ENCODE measurements at regions not wholly inside any gene's neighbourhood (a gene's known extent, or its start where the extent isn't known, plus 50 kb on each side); places are given as distances from the start of the nearest gene placed in this dataset.

DNA sequence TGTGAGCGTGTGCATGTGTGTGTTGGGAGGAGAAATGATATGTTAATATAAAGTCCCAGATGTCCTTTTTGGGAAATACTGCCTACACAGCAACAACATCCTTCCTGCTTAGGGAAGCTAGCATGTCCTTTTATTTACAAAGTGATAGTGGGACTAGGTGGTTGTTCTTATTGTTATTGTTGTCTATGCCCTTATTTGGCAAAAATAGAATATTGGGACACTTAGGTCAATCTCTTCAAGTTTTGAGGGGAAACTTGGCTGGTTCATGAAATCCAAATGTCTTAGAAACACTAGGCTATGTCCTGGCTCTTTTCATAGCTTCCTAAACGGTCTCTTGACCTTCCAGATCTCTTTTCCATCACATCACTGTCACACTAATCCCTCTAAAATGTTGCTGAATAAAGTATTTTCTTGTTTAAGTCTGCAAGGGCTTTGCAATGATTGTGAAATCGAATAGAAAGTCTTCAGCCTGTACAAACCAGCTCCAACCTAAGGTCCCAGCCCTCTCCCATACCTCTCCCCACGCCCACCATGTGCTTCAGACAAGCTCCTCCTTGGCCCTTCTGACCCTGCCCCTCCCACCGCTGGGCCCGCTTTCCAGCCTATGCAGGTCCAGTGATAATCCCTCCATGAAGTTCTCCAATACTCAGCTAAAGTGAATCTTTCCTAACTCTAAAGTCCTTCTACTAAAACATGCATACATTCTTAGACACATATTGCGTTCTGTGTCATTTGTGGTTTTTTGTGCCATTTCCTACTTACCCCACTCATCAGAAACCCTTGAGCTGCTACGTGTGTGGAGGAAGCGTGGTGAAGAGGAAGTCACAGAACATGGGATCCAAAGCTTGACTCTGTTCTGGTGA, 205.1 kb downstream of the LY86 start:
- H2BK15ac ChIP-seq (replicated peaks; ENCODE audit: low read depth): no peak overlapping the region
- H3K4me1 ChIP-seq (ENCODE audit: control insufficient read depth, low read depth, low read length): no peaks in the 10 kb centered on the region
- no peak for DNase-seq
- no CpG with 5 or more reads among the region's 9 CpGs for WGBS (ENCODE audit: extremely low coverage, insufficient coverage, low lambda C conversion rate)
- no peak overlapping the region for H2BK5ac ChIP-seq (ENCODE audit: low read length)
- no peak overlapping the region for H2BK120ac ChIP-seq (ENCODE audit: low read depth, low read length)
- no peak overlapping the region for H3K4me2 ChIP-seq (ENCODE audit: low read length)
- no peak overlapping the region for H3K23ac ChIP-seq (ENCODE audit: low read length)
- no peak overlapping the region for H2AK5ac ChIP-seq (ENCODE audit: low read length)
- H3K18ac ChIP-seq (ENCODE audit: low read length): no peak overlapping the region
- H3K79me2 ChIP-seq (ENCODE audit: control insufficient read depth, insufficient read depth, low read length): no peaks in the 10 kb centered on the region
- H3K36me3 ChIP-seq (ENCODE audit: control insufficient read depth, insufficient read depth, low read length): no peaks in the 10 kb centered on the region
- no peak overlapping the region for H4K8ac ChIP-seq (ENCODE audit: low read depth, low read length)
- no peaks in the 10 kb centered on the region for H3K79me1 ChIP-seq (ENCODE audit: low read length)
- H3K56ac ChIP-seq (ENCODE audit: low read length): no peak overlapping the region
- no peaks in the 10 kb centered on the region for H3K27me3 ChIP-seq (ENCODE audit: insufficient read depth, low read length, poor library complexity)
- no peak overlapping the region for H3K4ac ChIP-seq (ENCODE audit: low read depth, low read length)
- no peak overlapping the region for H3K27ac ChIP-seq (ENCODE audit: low read depth, low read length)
- H3K9ac ChIP-seq (ENCODE audit: low read length): no peak overlapping the region
- H4K5ac ChIP-seq (ENCODE audit: low read length): no peak overlapping the region
- no peak overlapping the region for H3K4me3 ChIP-seq (ENCODE audit: low read length)

DNA sequence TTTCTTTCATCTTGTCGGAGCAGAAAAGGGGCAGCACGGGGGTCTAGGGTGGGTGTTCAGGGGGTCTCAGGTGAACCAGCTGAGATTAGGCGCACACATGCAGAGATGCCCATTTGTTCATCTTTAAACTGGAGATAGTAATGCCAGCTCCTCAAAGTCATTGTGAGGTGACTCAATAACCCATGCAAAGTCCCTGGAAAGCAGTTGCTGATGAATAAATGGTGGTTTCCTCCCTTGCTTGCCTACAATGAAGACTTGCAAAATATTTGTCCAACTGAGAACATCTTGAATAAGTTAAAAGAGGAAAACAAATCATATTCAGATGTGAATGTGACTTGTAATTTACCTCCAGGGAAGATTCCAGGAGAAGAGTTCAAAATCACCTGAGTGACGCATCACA, 206.9 kb downstream of the LY86 start:
- H3K27ac ChIP-seq (ENCODE audit: low read depth, low read length): no peak overlapping the region
- no peaks in the 10 kb centered on the region for H3K79me2 ChIP-seq (ENCODE audit: control insufficient read depth, insufficient read depth, low read length)
- no peak overlapping the region for H3K18ac ChIP-seq (ENCODE audit: low read length)
- H2BK5ac ChIP-seq (ENCODE audit: low read length): no peak overlapping the region
- no peaks in the 10 kb centered on the region for H3K27me3 ChIP-seq (ENCODE audit: insufficient read depth, low read length, poor library complexity)
- no peaks in the 10 kb centered on the region for H3K36me3 ChIP-seq (ENCODE audit: control insufficient read depth, insufficient read depth, low read length)
- H2BK120ac ChIP-seq (ENCODE audit: low read depth, low read length): no peak overlapping the region
- no peak overlapping the region for H2BK15ac ChIP-seq (replicated peaks; ENCODE audit: low read depth)
- no peak overlapping the region for H3K4ac ChIP-seq (ENCODE audit: low read depth, low read length)
- no peak overlapping the region for H3K4me3 ChIP-seq (ENCODE audit: low read length)
- no peak overlapping the region for H3K56ac ChIP-seq (ENCODE audit: low read length)
- WGBS (ENCODE audit: extremely low coverage, insufficient coverage, low lambda C conversion rate): no CpG with 5 or more reads among the region's 4 CpGs
- no peak overlapping the region for H3K9ac ChIP-seq (ENCODE audit: low read length)
- H2AK5ac ChIP-seq (ENCODE audit: low read length): no peak overlapping the region
- no peak overlapping the region for H4K8ac ChIP-seq (ENCODE audit: low read depth, low read length)
- no peak overlapping the region for H3K23ac ChIP-seq (ENCODE audit: low read length)
- H3K4me2 ChIP-seq (ENCODE audit: low read length): no peak overlapping the region
- no peaks in the 10 kb centered on the region for H3K79me1 ChIP-seq (ENCODE audit: low read length)
- no peak overlapping the region for H4K5ac ChIP-seq (ENCODE audit: low read length)
- H3K4me1 ChIP-seq (ENCODE audit: control insufficient read depth, low read depth, low read length): no peaks in the 10 kb centered on the region
- DNase-seq: no peak

DNA sequence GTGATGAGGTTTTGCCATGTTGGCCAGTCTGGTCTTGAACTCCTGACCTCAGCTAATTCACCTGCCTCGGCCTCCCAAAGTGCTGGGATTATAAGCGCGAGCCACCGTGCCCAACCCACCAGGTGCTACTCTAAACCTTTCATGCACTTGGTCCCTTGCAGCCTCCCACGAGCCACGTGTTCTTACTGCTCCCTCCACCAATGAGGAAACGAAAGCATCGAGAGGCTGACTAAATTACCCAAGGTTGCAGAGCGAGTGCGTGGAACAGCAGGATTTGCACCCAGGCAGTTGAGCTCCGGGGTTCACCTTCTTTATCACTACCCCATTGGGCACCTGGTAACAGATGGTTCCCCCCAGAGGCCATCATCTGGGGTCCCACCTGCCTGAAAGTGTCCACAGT, 208.3 kb downstream of the LY86 start:
- no peak overlapping the region for H2AK5ac ChIP-seq (ENCODE audit: low read length)
- no peak overlapping the region for H3K9ac ChIP-seq (ENCODE audit: low read length)
- H3K4me2 ChIP-seq (ENCODE audit: low read length): no peak overlapping the region
- no peak overlapping the region for H4K5ac ChIP-seq (ENCODE audit: low read length)
- no peaks in the 10 kb centered on the region for H3K4me1 ChIP-seq (ENCODE audit: control insufficient read depth, low read depth, low read length)
- H3K56ac ChIP-seq (ENCODE audit: low read length): no peak overlapping the region
- H2BK120ac ChIP-seq (ENCODE audit: low read depth, low read length): no peak overlapping the region
- no peaks in the 10 kb centered on the region for H3K79me1 ChIP-seq (ENCODE audit: low read length)
- WGBS (ENCODE audit: extremely low coverage, insufficient coverage, low lambda C conversion rate): no CpG with 5 or more reads among the region's 11 CpGs
- H2BK5ac ChIP-seq (ENCODE audit: low read length): no peak overlapping the region
- H3K79me2 ChIP-seq (ENCODE audit: control insufficient read depth, insufficient read depth, low read length): no peaks in the 10 kb centered on the region
- no peak overlapping the region for H3K4ac ChIP-seq (ENCODE audit: low read depth, low read length)
- no peak overlapping the region for H3K23ac ChIP-seq (ENCODE audit: low read length)
- H3K4me3 ChIP-seq (ENCODE audit: low read length): no peak overlapping the region
- no peaks in the 10 kb centered on the region for H3K36me3 ChIP-seq (ENCODE audit: control insufficient read depth, insufficient read depth, low read length)
- no peak overlapping the region for H2BK15ac ChIP-seq (replicated peaks; ENCODE audit: low read depth)
- no peaks in the 10 kb centered on the region for H3K27me3 ChIP-seq (ENCODE audit: insufficient read depth, low read length, poor library complexity)
- H3K18ac ChIP-seq (ENCODE audit: low read length): no peak overlapping the region
- no peak overlapping the region for H4K8ac ChIP-seq (ENCODE audit: low read depth, low read length)
- H3K27ac ChIP-seq (ENCODE audit: low read depth, low read length): no peak overlapping the region
- no peak for DNase-seq

DNA sequence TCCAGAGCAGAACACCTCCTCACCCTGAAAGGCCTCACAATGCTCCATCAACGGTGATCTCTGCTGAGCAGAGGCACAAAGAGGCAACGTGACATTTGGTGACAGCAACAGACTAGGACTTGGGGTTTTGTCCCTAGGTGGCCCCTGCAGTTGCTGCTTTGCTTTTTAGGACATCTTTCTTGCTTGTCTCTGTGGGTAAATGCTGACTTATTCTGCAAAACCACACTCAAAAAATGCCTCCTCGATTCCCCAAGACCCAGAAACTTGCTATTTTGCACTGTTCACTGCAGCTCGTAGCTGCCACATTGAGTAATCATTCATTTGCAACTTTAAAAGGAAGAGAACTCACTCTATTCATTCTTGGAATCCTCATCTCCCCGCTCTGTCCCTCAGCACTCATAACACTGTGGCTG, 209.9 kb downstream of the LY86 start:
- Histone ChIP-seq H2BK5ac (ENCODE audit: low read length) (no peak overlapping the region), H4K5ac (ENCODE audit: low read length) (no peak overlapping the region), H3K56ac (ENCODE audit: low read length) (no peak overlapping the region), H2BK120ac (ENCODE audit: low read depth, low read length) (no peak overlapping the region), H3K27ac (ENCODE audit: low read depth, low read length) (no peak overlapping the region), H3K4me3 (ENCODE audit: low read length) (no peak overlapping the region), H3K4me1 (ENCODE audit: control insufficient read depth, low read depth, low read length) (no peaks in the 10 kb centered on the region), H2BK15ac (replicated peaks; ENCODE audit: low read depth) (no peak overlapping the region), H3K27me3 (ENCODE audit: insufficient read depth, low read length, poor library complexity) (no peaks in the 10 kb centered on the region), H3K4me2 (ENCODE audit: low read length) (no peak overlapping the region), H3K4ac (ENCODE audit: low read depth, low read length) (no peak overlapping the region), H3K18ac (ENCODE audit: low read length) (no peak overlapping the region), H3K9ac (ENCODE audit: low read length) (no peak overlapping the region), H4K8ac (ENCODE audit: low read depth, low read length) (no peak overlapping the region), H3K79me2 (ENCODE audit: control insufficient read depth, insufficient read depth, low read length) (no peaks in the 10 kb centered on the region), H2AK5ac (ENCODE audit: low read length) (no peak overlapping the region), H3K79me1 (ENCODE audit: low read length) (no peaks in the 10 kb centered on the region), H3K36me3 (ENCODE audit: control insufficient read depth, insufficient read depth, low read length) (no peaks in the 10 kb centered on the region), H3K23ac (ENCODE audit: low read length) (no peak overlapping the region)
- DNase-seq: no peak
- no CpG with 5 or more reads among the region's 5 CpGs for WGBS (ENCODE audit: extremely low coverage, insufficient coverage, low lambda C conversion rate)

DNA sequence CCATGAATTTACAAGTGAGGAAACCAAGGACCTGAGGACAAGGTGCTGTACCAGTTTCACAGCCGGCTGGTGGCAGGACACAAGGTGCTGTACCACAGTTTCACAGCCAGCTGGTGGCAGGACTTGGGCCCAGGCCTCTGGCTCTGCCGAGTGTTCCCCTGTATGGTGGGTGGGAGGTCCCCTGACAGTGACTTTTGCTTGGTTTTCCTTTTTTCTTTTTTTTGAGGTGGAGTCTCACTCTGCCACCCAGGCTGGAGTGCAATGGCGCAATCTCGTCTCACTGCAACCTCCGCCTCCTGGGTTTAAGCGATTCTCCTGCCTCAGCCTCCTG, 212.4 kb downstream of the LY86 start:
- Histone ChIP-seq H3K4ac (ENCODE audit: low read depth, low read length) (no peak overlapping the region), H3K79me2 (ENCODE audit: control insufficient read depth, insufficient read depth, low read length) (no peaks in the 10 kb centered on the region), H3K23ac (ENCODE audit: low read length) (no peak overlapping the region), H3K79me1 (ENCODE audit: low read length) (no peaks in the 10 kb centered on the region), H3K9ac (ENCODE audit: low read length) (no peak overlapping the region), H3K4me1 (ENCODE audit: control insufficient read depth, low read depth, low read length) (no peaks in the 10 kb centered on the region), H3K56ac (ENCODE audit: low read length) (no peak overlapping the region), H2AK5ac (ENCODE audit: low read length) (no peak overlapping the region), H3K4me2 (ENCODE audit: low read length) (no peak overlapping the region), H3K27ac (ENCODE audit: low read depth, low read length) (no peak overlapping the region), H2BK15ac (replicated peaks; ENCODE audit: low read depth) (no peak overlapping the region), H4K8ac (ENCODE audit: low read depth, low read length) (no peak overlapping the region), H3K18ac (ENCODE audit: low read length) (no peak overlapping the region), H4K5ac (ENCODE audit: low read length) (no peak overlapping the region), H2BK120ac (ENCODE audit: low read depth, low read length) (no peak overlapping the region), H3K4me3 (ENCODE audit: low read length) (no peak overlapping the region), H2BK5ac (ENCODE audit: low read length) (no peak overlapping the region), H3K36me3 (ENCODE audit: control insufficient read depth, insufficient read depth, low read length) (no peaks in the 10 kb centered on the region), H3K27me3 (ENCODE audit: insufficient read depth, low read length, poor library complexity) (no peaks in the 10 kb centered on the region)
- WGBS (ENCODE audit: extremely low coverage, insufficient coverage, low lambda C conversion rate): no CpG with 5 or more reads among the region's 6 CpGs
- no peak for DNase-seq

DNA sequence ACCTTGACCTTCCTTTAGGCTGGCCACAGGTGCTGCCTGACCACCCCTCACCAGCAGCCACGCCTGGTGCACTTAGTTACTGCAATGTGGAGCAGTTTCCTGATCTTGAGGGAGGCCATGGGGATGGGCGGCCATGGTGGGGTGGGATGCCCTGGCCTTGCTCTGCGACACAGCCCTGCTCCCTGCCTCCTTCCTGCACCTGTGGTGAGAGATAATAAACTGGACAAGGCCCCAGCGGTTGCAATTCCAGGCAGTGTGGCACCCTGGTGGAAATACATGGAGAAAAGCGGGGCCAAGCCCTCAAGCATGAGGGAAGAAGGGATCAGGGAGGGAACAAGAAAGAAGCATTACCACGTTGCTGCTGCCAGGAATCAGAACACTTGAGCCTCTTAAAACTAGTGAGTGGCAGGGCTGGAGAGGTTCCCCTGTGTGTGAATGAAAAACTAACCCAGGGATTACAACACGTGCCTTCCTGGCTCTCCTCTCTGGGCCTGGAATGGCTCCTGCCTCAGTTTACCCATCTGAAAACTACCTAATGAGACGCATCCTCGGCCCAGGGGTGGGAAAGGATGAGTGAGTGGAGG, 213.2 kb downstream of the LY86 start:
- H2BK120ac ChIP-seq (ENCODE audit: low read depth, low read length): no peak overlapping the region
- no peaks in the 10 kb centered on the region for H3K79me2 ChIP-seq (ENCODE audit: control insufficient read depth, insufficient read depth, low read length)
- H3K9ac ChIP-seq (ENCODE audit: low read length): no peak overlapping the region
- no peak overlapping the region for H4K8ac ChIP-seq (ENCODE audit: low read depth, low read length)
- H3K23ac ChIP-seq (ENCODE audit: low read length): no peak overlapping the region
- WGBS (ENCODE audit: extremely low coverage, insufficient coverage, low lambda C conversion rate): no CpG with 5 or more reads among the region's 9 CpGs
- no peak overlapping the region for H2BK5ac ChIP-seq (ENCODE audit: low read length)
- DNase-seq: no peak
- no peaks in the 10 kb centered on the region for H3K4me1 ChIP-seq (ENCODE audit: control insufficient read depth, low read depth, low read length)
- no peak overlapping the region for H3K56ac ChIP-seq (ENCODE audit: low read length)
- no peak overlapping the region for H3K4me2 ChIP-seq (ENCODE audit: low read length)
- H3K27me3 ChIP-seq (ENCODE audit: insufficient read depth, low read length, poor library complexity): no peaks in the 10 kb centered on the region
- no peak overlapping the region for H2BK15ac ChIP-seq (replicated peaks; ENCODE audit: low read depth)
- no peak overlapping the region for H3K27ac ChIP-seq (ENCODE audit: low read depth, low read length)
- no peaks in the 10 kb centered on the region for H3K79me1 ChIP-seq (ENCODE audit: low read length)
- no peak overlapping the region for H3K18ac ChIP-seq (ENCODE audit: low read length)
- no peak overlapping the region for H2AK5ac ChIP-seq (ENCODE audit: low read length)
- H3K36me3 ChIP-seq (ENCODE audit: control insufficient read depth, insufficient read depth, low read length): no peaks in the 10 kb centered on the region
- no peak overlapping the region for H3K4me3 ChIP-seq (ENCODE audit: low read length)
- no peak overlapping the region for H4K5ac ChIP-seq (ENCODE audit: low read length)
- no peak overlapping the region for H3K4ac ChIP-seq (ENCODE audit: low read depth, low read length)

Measured in mesendoderm (in vitro differentiated cells).